ENCODE measurements at regions not wholly inside any gene's neighbourhood (a gene's known extent, or its start where the extent isn't known, plus 50 kb on each side); places are given as distances from the start of the nearest gene placed in this dataset.
"Not testable (repeated sequence)": the region's sequence is repeated elsewhere in the genome, so short reads cannot be mapped to it uniquely, and the experiment has no call there.

DNA sequence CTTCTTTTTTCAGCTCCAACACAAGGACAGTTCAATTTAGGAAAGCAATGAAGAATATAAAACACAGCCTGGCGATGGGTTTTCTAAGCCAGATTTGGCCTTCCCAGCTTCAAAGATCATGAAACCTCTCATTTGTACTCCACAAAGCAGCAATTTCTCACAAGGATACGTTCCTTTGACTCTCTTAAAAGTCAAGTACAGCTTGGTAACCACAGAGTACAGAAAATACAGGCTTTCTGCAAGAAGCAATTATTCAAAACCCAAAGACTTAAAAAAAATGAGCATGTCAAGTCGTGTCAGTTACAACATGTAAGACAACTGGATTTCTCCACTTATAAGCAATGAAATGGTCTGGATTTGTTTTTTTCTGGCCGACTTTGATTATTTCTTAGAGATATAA lies 321.4 kb downstream of the FGFR2 start:
- Mint-ChIP-seq H3K4me1 (ENCODE audit: low read depth, unreplicated experiment) (peaks cover 6% of the 10 kb centered on the region), H3K27me3 (ENCODE audit: insufficient read depth, unreplicated experiment) (no peaks in the 10 kb centered on the region), H3K27ac (ENCODE audit: unreplicated experiment) (no peak overlapping the region), H3K4me3 (ENCODE audit: unreplicated experiment) (no peak overlapping the region), H3K36me3 (ENCODE audit: insufficient read depth, unreplicated experiment) (no peaks in the 10 kb centered on the region), H3K9me3 (ENCODE audit: unreplicated experiment) (peaks cover 7% of the 10 kb centered on the region)
- no peak for DNase-seq
- ChIA-PET POLR2A (no interaction called here), CTCF (no interaction called here)
- no peak overlapping the region for H3K4me3 ChIP-seq (ENCODE audit: low read depth, low read length)
- H3K36me3 ChIP-seq (ENCODE audit: control insufficient read depth, insufficient read depth, low read length): no peaks in the 10 kb centered on the region
- H3K9me3 ChIP-seq: no peaks in the 10 kb centered on the region; the same call in 1 of the 2 replicates
- peaks cover 8% of the 10 kb centered on the region; the same call in 1 of the 2 replicates for H3K4me1 ChIP-seq
- no peaks in the 10 kb centered on the region for H3K27me3 ChIP-seq (replicated peaks; ENCODE audit: control insufficient read depth, insufficient read depth, low read length)
- BruUV-seq (replicated peaks): no TSS peak
- TF ChIP-seq, protein P1, sequence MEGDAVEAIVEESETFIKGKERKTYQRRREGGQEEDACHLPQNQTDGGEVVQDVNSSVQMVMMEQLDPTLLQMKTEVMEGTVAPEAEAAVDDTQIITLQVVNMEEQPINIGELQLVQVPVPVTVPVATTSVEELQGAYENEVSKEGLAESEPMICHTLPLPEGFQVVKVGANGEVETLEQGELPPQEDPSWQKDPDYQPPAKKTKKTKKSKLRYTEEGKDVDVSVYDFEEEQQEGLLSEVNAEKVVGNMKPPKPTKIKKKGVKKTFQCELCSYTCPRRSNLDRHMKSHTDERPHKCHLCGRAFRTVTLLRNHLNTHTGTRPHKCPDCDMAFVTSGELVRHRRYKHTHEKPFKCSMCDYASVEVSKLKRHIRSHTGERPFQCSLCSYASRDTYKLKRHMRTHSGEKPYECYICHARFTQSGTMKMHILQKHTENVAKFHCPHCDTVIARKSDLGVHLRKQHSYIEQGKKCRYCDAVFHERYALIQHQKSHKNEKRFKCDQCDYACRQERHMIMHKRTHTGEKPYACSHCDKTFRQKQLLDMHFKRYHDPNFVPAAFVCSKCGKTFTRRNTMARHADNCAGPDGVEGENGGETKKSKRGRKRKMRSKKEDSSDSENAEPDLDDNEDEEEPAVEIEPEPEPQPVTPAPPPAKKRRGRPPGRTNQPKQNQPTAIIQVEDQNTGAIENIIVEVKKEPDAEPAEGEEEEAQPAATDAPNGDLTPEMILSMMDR (IDR thresholded peaks at IDR 0.05; ENCODE audit: insufficient read depth in 1 of 2, low read depth in 1 of 2, low read length in 1 of 2, severe bottlenecking in 1 of 2, unreplicated experiment in 1 of 2): no peak
- intact Hi-C loops (cut with micrococcal nuclease; ENCODE audit: unreplicated experiment): no loop called here

DNA sequence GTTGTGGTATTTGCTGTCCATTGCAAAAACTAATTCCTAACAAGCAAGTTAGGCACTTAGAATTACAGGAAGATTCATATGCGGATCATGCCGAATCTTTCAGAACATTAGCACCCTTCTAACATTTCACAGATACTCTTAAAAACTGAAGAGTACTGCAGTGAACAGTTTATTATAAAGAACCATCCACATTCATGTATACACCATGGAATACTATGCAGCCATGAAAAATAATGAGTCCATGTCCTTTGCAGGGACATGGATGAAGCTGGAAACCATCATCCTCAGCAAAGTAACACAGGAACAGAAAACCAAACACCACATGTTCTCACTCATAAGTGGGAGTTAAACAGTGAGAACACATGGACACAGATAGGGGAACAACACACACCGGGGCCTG lies 319.9 kb downstream of the FGFR2 start:
- H3K4me3 ChIP-seq (ENCODE audit: low read depth, low read length); H3K9me3 Mint-ChIP-seq (ENCODE audit: unreplicated experiment); H3K9me3 ChIP-seq; intact Hi-C loops (cut with micrococcal nuclease; ENCODE audit: unreplicated experiment); H3K27me3 ChIP-seq (replicated peaks; ENCODE audit: control insufficient read depth, insufficient read depth, low read length); H3K27ac Mint-ChIP-seq (ENCODE audit: unreplicated experiment); DNase-seq; CTCF ChIA-PET; H3K36me3 Mint-ChIP-seq (ENCODE audit: insufficient read depth, unreplicated experiment); H3K4me3 Mint-ChIP-seq (ENCODE audit: unreplicated experiment); POLR2A ChIA-PET; H3K27me3 Mint-ChIP-seq (ENCODE audit: insufficient read depth, unreplicated experiment); H3K36me3 ChIP-seq (ENCODE audit: control insufficient read depth, insufficient read depth, low read length); H3K4me1 Mint-ChIP-seq (ENCODE audit: low read depth, unreplicated experiment); H3K4me1 ChIP-seq; BruUV-seq (replicated peaks): not testable (repeated sequence)

DNA sequence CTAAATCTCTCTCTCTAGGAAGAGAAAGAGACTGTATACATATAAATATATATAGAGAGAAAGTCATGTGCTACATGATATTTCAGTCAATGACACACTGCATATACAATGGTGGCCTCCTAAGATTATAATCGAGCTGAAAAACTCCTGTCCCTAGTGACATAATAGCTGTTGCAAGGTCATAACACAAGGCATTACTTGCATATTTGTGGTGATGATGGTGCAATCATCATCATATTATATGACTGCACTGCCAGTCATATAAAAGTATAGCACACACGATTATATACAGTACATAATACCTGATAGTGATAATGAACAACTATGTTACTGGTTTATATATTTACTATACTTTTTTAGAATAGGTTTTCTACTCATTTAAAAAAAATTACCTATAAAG lies 316.7 kb downstream of the FGFR2 start:
- TF ChIP-seq, protein P1 (IDR thresholded peaks at IDR 0.05; ENCODE audit: insufficient read depth in 1 of 2, low read depth in 1 of 2, low read length in 1 of 2, severe bottlenecking in 1 of 2, unreplicated experiment in 1 of 2): no peak
- POLR2A ChIA-PET: no interaction called here
- H3K36me3 Mint-ChIP-seq (ENCODE audit: insufficient read depth, unreplicated experiment): no peaks in the 10 kb centered on the region

DNA sequence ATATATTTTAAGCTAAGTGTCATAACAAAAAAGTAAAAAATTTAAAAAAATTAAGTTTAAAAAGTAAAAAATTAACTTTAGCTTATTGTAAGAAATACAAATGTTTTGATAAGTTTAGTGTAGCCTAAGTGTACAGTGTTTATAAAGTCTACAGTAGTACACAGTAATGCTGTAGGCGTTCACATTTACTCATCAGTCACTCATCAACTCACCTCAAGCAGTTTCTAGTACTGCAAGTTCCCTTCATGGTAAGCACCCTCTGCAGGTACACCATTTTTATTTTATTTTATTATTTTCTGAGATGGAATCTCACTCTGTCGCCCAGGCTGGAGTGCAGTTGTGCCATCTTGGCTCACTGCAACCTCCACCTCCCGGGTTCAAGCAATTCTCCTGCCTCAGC lies 316.0 kb downstream of the FGFR2 start:
- no peak for DNase-seq

More for the DNA sequence above, 316.7 kb downstream of the FGFR2 start:
- Mint-ChIP-seq H3K27me3 (ENCODE audit: insufficient read depth, unreplicated experiment) (no peaks in the 10 kb centered on the region), H3K4me1 (ENCODE audit: low read depth, unreplicated experiment) (no peaks in the 10 kb centered on the region), H3K9me3 (ENCODE audit: unreplicated experiment) (peaks cover 7% of the 10 kb centered on the region), H3K27ac (ENCODE audit: unreplicated experiment) (no peak overlapping the region), H3K4me3 (ENCODE audit: unreplicated experiment) (no peak overlapping the region)
- Histone ChIP-seq H3K4me1 (no peaks in the 10 kb centered on the region), H3K4me3 (ENCODE audit: low read depth, low read length) (no peak overlapping the region), H3K36me3 (ENCODE audit: control insufficient read depth, insufficient read depth, low read length) (no peaks in the 10 kb centered on the region), H3K27me3 (replicated peaks; ENCODE audit: control insufficient read depth, insufficient read depth, low read length) (no peaks in the 10 kb centered on the region), H3K9me3 (no peaks in the 10 kb centered on the region; the same call in 1 of the 2 replicates)
- CTCF ChIA-PET: no interaction called here
- BruUV-seq (replicated peaks): no TSS peak
- no peak for DNase-seq
- intact Hi-C loops (cut with micrococcal nuclease; ENCODE audit: unreplicated experiment): loop anchor here (5.0 kb wide), 1 partner anchor 94 kb away; no protein-coding TSS in a partner anchor

More for the DNA sequence above, 316.0 kb downstream of the FGFR2 start:
- Mint-ChIP-seq H3K4me1 (ENCODE audit: low read depth, unreplicated experiment) (no peaks in the 10 kb centered on the region), H3K9me3 (ENCODE audit: unreplicated experiment) (peaks cover 7% of the 10 kb centered on the region), H3K27me3 (ENCODE audit: insufficient read depth, unreplicated experiment) (no peaks in the 10 kb centered on the region), H3K36me3 (ENCODE audit: insufficient read depth, unreplicated experiment) (no peaks in the 10 kb centered on the region), H3K27ac (ENCODE audit: unreplicated experiment) (no peak overlapping the region), H3K4me3 (ENCODE audit: unreplicated experiment) (no peak overlapping the region)
- CTCF ChIA-PET: no interaction called here
- no peaks in the 10 kb centered on the region for H3K4me1 ChIP-seq
- H3K27me3 ChIP-seq (replicated peaks; ENCODE audit: control insufficient read depth, insufficient read depth, low read length): no peaks in the 10 kb centered on the region
- H3K9me3 ChIP-seq: no peaks in the 10 kb centered on the region; the same call in 1 of the 2 replicates
- POLR2A ChIA-PET: no interaction called here
- TF ChIP-seq, protein P1 (IDR thresholded peaks at IDR 0.05; ENCODE audit: insufficient read depth in 1 of 2, low read depth in 1 of 2, low read length in 1 of 2, severe bottlenecking in 1 of 2, unreplicated experiment in 1 of 2): no peak
- intact Hi-C loops (cut with micrococcal nuclease; ENCODE audit: unreplicated experiment): loop anchor here (5.0 kb wide), 1 partner anchor 95 kb away; no protein-coding TSS in a partner anchor
- BruUV-seq (replicated peaks): no TSS peak
- no peaks in the 10 kb centered on the region for H3K36me3 ChIP-seq (ENCODE audit: control insufficient read depth, insufficient read depth, low read length)
- no peak overlapping the region for H3K4me3 ChIP-seq (ENCODE audit: low read depth, low read length)
